Tibial nerve (tissue), 4 donors: ENCODE measurements at regions not wholly inside any gene's neighbourhood (a gene's known extent, or its start where the extent isn't known, plus 50 kb on each side); places are given as distances from the start of the nearest gene placed in this dataset.

Experiments
- DNase-seq, 2 donors: peaks; one replicate each; pipeline ENCODE4 v3.0.0-alpha.2; 2019; ENCODE audit warnings: low spot score in 2 of 2
- H3K27ac ChIP-seq, 4 donors: fragments of 200-600 bp; sonication (generic) in 3 of 4; one replicate each; pipeline ENCODE4 v1.5.1; 2017 to 2019; ENCODE audit warnings: mild to moderate bottlenecking in 1 of 4
- H3K27me3 ChIP-seq, 2 donors: fragments of 200-600 bp; sonication (generic) in 1 of 2; one replicate each; pipeline versions ENCODE4 v1.5.1 to v1.6.0; 2017 to 2019
- H3K36me3 ChIP-seq, 3 donors: fragments of 200-600 bp; sonication (generic); one replicate each; pipeline ENCODE4 v1.5.1; 2018 to 2019
- H3K4me1 ChIP-seq, 4 donors: fragments of 200-600 bp; sonication (generic) in 3 of 4; one replicate each; pipeline ENCODE4 v1.5.1; 2017 to 2019
- H3K4me3 ChIP-seq, 4 donors: fragments of 200-600 bp; sonication (generic) in 3 of 4; one replicate each; pipeline ENCODE4 v1.5.1; 2017 to 2019; ENCODE audit warnings: mild to moderate bottlenecking in 1 of 4, moderate library complexity in 1 of 4
- H3K9me3 ChIP-seq, 4 donors: fragments of 200-600 bp; sonication (generic) in 3 of 4; one replicate each; pipeline ENCODE4 v1.5.1; 2017 to 2019
- CTCF ChIP-seq, 5 experiments: fragments of 200-600 bp in 3 of 5; fragments of 450-650 bp in 2 of 5; sonication (generic) in 3 of 5; IDR thresholded peaks; one replicate each; pipeline ENCODE4 v1.5.1; 2016 to 2019; ENCODE audit warnings: antibody characterized with exemption in 5 of 5, mild to moderate bottlenecking in 3 of 5, moderate library complexity in 2 of 5
- EP300 ChIP-seq, 2 donors: sonication (generic); formaldehyde crosslinking; IDR thresholded peaks; one replicate each; pipeline ENCODE4 v1.6.1; 2017; ENCODE audit warnings: antibody characterized with exemption in 2 of 2, mild to moderate bottlenecking in 1 of 2
- POLR2A ChIP-seq, 2 donors: fragments of 450-650 bp; IDR thresholded peaks; one replicate each; pipeline ENCODE4 v1.6.1; 2017; ENCODE audit warnings: antibody characterized with exemption in 2 of 2, mild to moderate bottlenecking in 2 of 2, moderate library complexity in 2 of 2
- WGBS, 2 donors: methylation state at CpG; one replicate each; pipeline ENCODE4 v1.1.5; 2018; 5-methylcytosine and 5-hydroxymethylcytosine counted together

DNA sequence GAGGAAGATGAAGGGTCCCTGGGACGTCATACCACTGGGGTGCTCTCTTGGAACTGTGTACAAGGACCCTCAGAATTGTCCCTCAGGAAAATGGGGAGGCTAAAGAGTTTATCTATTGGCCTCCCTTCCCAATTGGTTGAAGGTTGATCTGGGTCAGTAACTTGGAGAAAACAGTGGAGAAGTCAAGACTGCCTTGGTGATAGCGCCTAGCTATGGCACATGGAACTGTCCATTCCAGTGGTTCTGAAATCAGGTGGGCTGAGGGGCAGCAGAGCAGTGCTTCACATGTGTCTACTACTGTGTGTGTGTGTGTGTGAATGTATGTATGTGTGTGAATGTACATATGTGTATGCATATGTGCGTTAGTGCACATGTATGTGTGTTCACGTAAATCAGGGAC, 316.1 kb downstream of the AACS start:
- Histone ChIP-seq H3K4me1 (no peaks in the 10 kb centered on the region), H3K27ac (no peak overlapping the region), H3K27me3 (no peaks in the 10 kb centered on the region), H3K9me3 (peaks cover 0 to 8% (median 0%) of the 10 kb centered on the region in 4 donors), H3K36me3 (no peaks in the 10 kb centered on the region), H3K4me3 (no peak overlapping the region)
- WGBS, 2 donors = 86 to 87% methylated on average over 4 of the region's 4 CpGs
- TF ChIP-seq CTCF (IDR thresholded peaks at IDR 0.05) (no peak), EP300 (IDR thresholded peaks at IDR 0.05) (no peak), POLR2A (IDR thresholded peaks at IDR 0.05) (no peak)
- DNase-seq = no peak

- Histone ChIP-seq H3K4me3 (no peak overlapping the region), H3K27me3 (no peaks in the 10 kb centered on the region), H3K9me3 (peaks cover 0 to 8% (median 0%) of the 10 kb centered on the region in 4 donors), H3K27ac (no peak overlapping the region), H3K4me1 (no peaks in the 10 kb centered on the region), H3K36me3 (no peaks in the 10 kb centered on the region)
- TF ChIP-seq POLR2A (IDR thresholded peaks at IDR 0.05) = no peak
- no peak for TF ChIP-seq EP300 (IDR thresholded peaks at IDR 0.05)
- DNase-seq = no peak
- WGBS, 2 donors = 60 to 62% methylated on average over 4 of the region's 4 CpGs
These were observed 317.7 kb downstream of the AACS start for GRCh38 chr12:125382926-125383325.

DNA sequence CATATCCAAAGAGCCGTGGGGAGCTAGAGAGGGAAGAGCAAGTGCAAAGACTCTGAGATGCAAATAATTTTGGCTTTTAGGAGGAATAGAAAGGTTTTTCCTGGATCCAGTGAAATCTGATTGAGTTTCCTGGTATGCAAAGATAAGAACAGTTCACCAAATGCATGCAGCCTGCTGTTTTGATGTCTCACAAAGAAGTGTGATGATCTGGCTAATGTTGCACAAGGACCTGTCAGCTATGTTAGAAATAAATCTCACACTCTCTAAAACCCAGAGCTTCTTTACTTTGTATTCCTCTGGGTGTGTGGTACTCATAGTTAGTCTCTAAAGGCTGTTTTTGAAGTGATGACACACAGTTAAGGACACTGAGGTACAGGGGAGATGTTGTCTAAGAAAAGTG, 321.4 kb downstream of the AACS start:
- Histone ChIP-seq H3K4me3 (no peak overlapping the region), H3K27me3 (no peaks in the 10 kb centered on the region), H3K27ac (no peak overlapping the region), H3K9me3 (no peaks in the 10 kb centered on the region), H3K4me1 (no peaks in the 10 kb centered on the region), H3K36me3 (no peaks in the 10 kb centered on the region)
- no peak for DNase-seq
- TF ChIP-seq POLR2A (IDR thresholded peaks at IDR 0.05) = no peak
- TF ChIP-seq EP300 (IDR thresholded peaks at IDR 0.05) = no peak
- TF ChIP-seq CTCF (IDR thresholded peaks at IDR 0.05) = no peak
- 83 to 88% methylated on average over 1 of the region's 1 CpG for WGBS, 2 donors

DNA sequence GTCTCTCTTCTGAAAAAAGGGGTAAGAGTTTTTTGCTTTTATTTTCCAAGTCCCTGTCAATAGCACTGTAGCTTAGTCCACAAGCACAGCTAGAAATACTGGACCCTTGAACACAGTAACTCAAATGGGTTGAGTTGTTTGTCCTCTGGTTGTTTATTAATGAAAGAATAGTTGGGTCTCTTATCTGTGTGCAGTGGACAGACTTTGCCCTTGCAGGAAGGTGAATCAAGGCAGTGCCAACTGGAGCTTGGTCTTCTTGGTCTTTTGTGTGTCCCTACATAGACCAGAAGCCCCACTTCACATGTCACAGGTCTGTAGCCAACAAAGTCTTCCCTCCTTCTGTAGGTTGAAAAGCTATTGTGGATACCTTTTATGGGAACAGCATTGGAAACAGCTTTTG, 322.0 kb downstream of the AACS start:
- Histone ChIP-seq H3K4me3 (no peak overlapping the region), H3K27ac (no peak overlapping the region), H3K27me3 (no peaks in the 10 kb centered on the region), H3K4me1 (no peaks in the 10 kb centered on the region), H3K36me3 (no peaks in the 10 kb centered on the region), H3K9me3 (no peaks in the 10 kb centered on the region)
- no peak for DNase-seq
- no peak for TF ChIP-seq CTCF (IDR thresholded peaks at IDR 0.05)
- no peak for TF ChIP-seq POLR2A (IDR thresholded peaks at IDR 0.05)
- no peak for TF ChIP-seq EP300 (IDR thresholded peaks at IDR 0.05)

DNA sequence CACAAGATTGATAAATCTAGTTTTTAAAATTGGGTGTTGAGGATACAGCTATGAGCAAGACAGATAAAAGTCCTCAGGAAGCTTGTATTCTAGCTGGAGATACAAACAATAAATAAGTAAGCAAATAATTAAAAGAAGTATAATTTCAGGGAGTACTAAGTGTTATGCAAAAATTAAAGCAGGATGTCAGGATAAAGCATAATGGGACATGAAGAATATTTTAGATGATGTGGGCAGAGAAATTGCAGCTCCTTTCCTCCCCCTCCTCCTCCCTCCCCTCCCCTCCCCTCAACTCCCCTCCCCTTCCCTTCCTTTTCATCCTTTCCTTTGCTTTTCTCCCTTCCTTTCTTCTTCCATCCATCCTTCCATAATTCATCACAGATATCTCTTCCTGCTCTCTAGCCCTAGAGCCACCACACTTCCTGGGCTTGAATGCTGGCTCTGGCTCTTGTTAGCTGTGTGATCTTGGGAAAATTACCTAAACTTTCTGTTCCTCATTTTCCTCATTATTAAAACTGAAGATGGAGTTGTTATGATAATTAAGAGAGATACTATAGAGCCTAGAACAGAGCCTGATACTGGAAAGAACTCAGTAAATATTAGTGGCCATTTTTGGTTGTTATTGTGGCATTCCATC, 323.9 kb downstream of the AACS start:
- TF ChIP-seq POLR2A (IDR thresholded peaks at IDR 0.05) = no peak
- no peak for TF ChIP-seq EP300 (IDR thresholded peaks at IDR 0.05)
- H3K27ac ChIP-seq = no peak overlapping the region
- H3K4me3 ChIP-seq = no peak overlapping the region
- no peaks in the 10 kb centered on the region for H3K9me3 ChIP-seq
- H3K4me1 ChIP-seq = no peaks in the 10 kb centered on the region
- H3K36me3 ChIP-seq = no peaks in the 10 kb centered on the region
- no peaks in the 10 kb centered on the region for H3K27me3 ChIP-seq
- DNase-seq = no peak

DNA sequence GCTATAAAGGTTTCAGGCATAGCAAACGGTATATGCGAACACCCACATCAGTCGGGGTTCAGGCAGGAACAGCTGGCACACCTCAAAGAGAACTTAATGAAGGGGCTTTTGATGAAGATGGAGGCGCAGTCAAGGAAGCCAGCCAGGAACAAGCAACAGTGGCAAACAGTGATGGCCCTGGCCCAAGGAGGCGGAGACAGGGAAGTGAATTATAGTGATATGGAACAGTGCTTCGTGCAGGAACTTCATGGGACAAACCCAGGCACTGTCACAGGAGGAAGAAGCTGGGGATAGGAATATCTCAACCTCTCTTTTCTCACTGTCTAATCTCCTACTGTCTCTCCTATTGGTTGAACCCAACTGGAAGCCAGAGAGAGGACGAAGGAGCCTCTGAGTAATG, 328.3 kb downstream of the AACS start:
- no peaks in the 10 kb centered on the region for H3K36me3 ChIP-seq
- no peak for DNase-seq
- H3K27me3 ChIP-seq = no peaks in the 10 kb centered on the region
- H3K9me3 ChIP-seq = peaks cover 0 to 9% (median 3%) of the 10 kb centered on the region in 4 donors
- WGBS, 2 donors = 42 to 67% methylated on average over 7 of the region's 7 CpGs
- no peak for TF ChIP-seq EP300 (IDR thresholded peaks at IDR 0.05)
- no peak overlapping the region for H3K27ac ChIP-seq
- H3K4me3 ChIP-seq = no peak overlapping the region
- no peaks in the 10 kb centered on the region for H3K4me1 ChIP-seq
